ENCODE measurements at regions not wholly inside any gene's neighbourhood (a gene's known extent, or its start where the extent isn't known, plus 50 kb on each side); places are given as distances from the start of the nearest gene placed in this dataset.

- 93% methylated on average over 4 of the region's 4 CpGs; no CpG with 5 or more reads in 1 of the 2 experiments for WGBS, 2 experiments (ENCODE audit: extremely low coverage in 1 of 2, insufficient coverage in 1 of 2, insufficient read length in 1 of 2, insufficient replicate concordance in 2 of 2, low coverage in 1 of 2, low lambda C conversion rate in 2 of 2, missing lambda C conversion rate in 1 of 2)
- Histone ChIP-seq H3K56ac (replicated peaks; ENCODE audit: insufficient read length, low read depth, low read length) (no peak overlapping the region), H2BK5ac (ENCODE audit: low read depth, low read length) (no peak overlapping the region), H3K4me1 (replicated peaks in 1 of 4; ENCODE audit: control insufficient read depth in 3 of 4, insufficient read depth in 4 of 4, low read length in 3 of 4) (no peaks in the 10 kb centered on the region), H4K91ac (replicated peaks; ENCODE audit: insufficient read length, low read length) (no peak overlapping the region), H4K20me1 (replicated peaks in 1 of 2; ENCODE audit: control insufficient read depth in 1 of 2, insufficient read depth in 2 of 2, low read length in 2 of 2) (no peaks in the 10 kb centered on the region), H2AK5ac (ENCODE audit: low read depth, low read length) (no peak overlapping the region), H3K4ac (replicated peaks; ENCODE audit: insufficient read length, low read depth, low read length) (no peak overlapping the region), H3K23ac (ENCODE audit: insufficient read length) (no peak overlapping the region), H2BK120ac (replicated peaks; ENCODE audit: low read depth, low read length) (no peak overlapping the region), H3K27ac (ENCODE audit: low read depth, low read length) (no peak overlapping the region), H4K8ac (ENCODE audit: extremely low read depth, insufficient read depth, low read length) (no peak overlapping the region), H2AFZ (ENCODE audit: low read length) (no peak overlapping the region), H3K23me2 (ENCODE audit: low read depth, low read length) (no peaks in the 10 kb centered on the region), H3K9me3 (ENCODE audit: insufficient read depth in 2 of 2, low read depth in 1 of 2, low read length in 1 of 2) (no peaks in the 10 kb centered on the region), H4K5ac (ENCODE audit: insufficient read length, low read depth, low read length) (no peak overlapping the region), H2BK20ac (ENCODE audit: low read length) (no peak overlapping the region), H3K4me3 (ENCODE audit: extremely low read depth in 1 of 4, insufficient read depth in 2 of 4, low read depth in 3 of 4, low read length in 4 of 4) (no peak overlapping the region), H3K18ac (ENCODE audit: extremely low read depth, low read length) (no peak overlapping the region), H3K27me3 (replicated peaks in 1 of 4; ENCODE audit: control insufficient read depth in 3 of 4, extremely low read depth in 1 of 4, insufficient read depth in 3 of 4, low read length in 3 of 4) (peaks cover 0 to 3% (median 0%) of the 10 kb centered on the region in 4 experiments; a peak in 2 of 7 replicates), H3K79me2 (ENCODE audit: control insufficient read depth in 1 of 2, insufficient read depth in 2 of 2, low read length in 2 of 2) (no peaks in the 10 kb centered on the region), H3K36me3 (ENCODE audit: control insufficient read depth in 2 of 4, insufficient read depth in 4 of 4, low read length in 3 of 4) (no peaks in the 10 kb centered on the region), H3K79me1 (ENCODE audit: low read depth, low read length) (no peaks in the 10 kb centered on the region), H3K9ac (replicated peaks in 1 of 4; ENCODE audit: extremely low read depth in 1 of 4, low read depth in 3 of 4, low read length in 3 of 4) (no peak overlapping the region), H2BK12ac (ENCODE audit: low read depth, low read length) (no peak overlapping the region), H3K14ac (ENCODE audit: insufficient read length) (no peak overlapping the region), H3K4me2 (ENCODE audit: insufficient read depth in 1 of 2, low read depth in 2 of 2, low read length in 2 of 2) (no peak overlapping the region), H2BK15ac (ENCODE audit: low read length) (no peak overlapping the region)
- no peak for FAIRE-seq
- no peak for DNase-seq (ENCODE audit: low read depth in 1 of 2, low spot score in 2 of 2)
- CTCF ChIA-PET (ENCODE audit: partially characterized antibody), result interaction anchor here (1.6 kb wide), 1 partner anchor 21 kb away, joined by 4 read pairs; no protein-coding TSS in a partner anchor
- no peak for TF ChIP-seq EZH2 (IDR thresholded peaks at IDR 0.05; ENCODE audit: low read depth, low read length, severe bottlenecking)
- no peak for TF ChIP-seq SIX5 (IDR thresholded peaks at IDR 0.05; ENCODE audit: low read depth, low read length)
- TF ChIP-seq ATF3 (IDR thresholded peaks at IDR 0.05; ENCODE audit: insufficient read depth, low read depth, low read length), result no peak
- no peak for TF ChIP-seq EP300 (IDR thresholded peaks at IDR 0.05; ENCODE audit: borderline replicate concordance in 1 of 2, low read depth in 2 of 2, low read length in 2 of 2)
- no peak for TF ChIP-seq E2F6 (IDR thresholded peaks at IDR 0.05)
- POLR2A ChIA-PET (ENCODE audit: partially characterized antibody), result no interaction called here
Measured at GRCh38 chr11:11169715-11170351, 183.2 kb downstream of the CSNK2A3 start.

Data from H1 (cell line).